ENCODE measurements at regions not wholly inside any gene's neighbourhood (a gene's known extent, or its start where the extent isn't known, plus 50 kb on each side); places are given as distances from the start of the nearest gene placed in this dataset.

GRCh38 chr16:73483076-73483791 is 435.3 kb upstream of the ZFHX3 start:
- peak; percentile 24 for DNase-seq

- no peak for DNase-seq
Measured at GRCh38 chr16:73482310-73482709, 434.4 kb upstream of the ZFHX3 start.

- no peak for DNase-seq
Measured at GRCh38 chr16:73480381-73480780, 432.5 kb upstream of the ZFHX3 start.

GRCh38 chr16:73473713-73474112 is 425.8 kb upstream of the ZFHX3 start:
- DNase-seq, result peak; percentile 22

GRCh38 chr16:73464834-73465233 is 416.9 kb upstream of the ZFHX3 start:
- no peak for DNase-seq

- DNase-seq, result no peak
Measured at GRCh38 chr16:73459586-73459985, 411.7 kb upstream of the ZFHX3 start.

GRCh38 chr16:73457851-73458250 is 409.9 kb upstream of the ZFHX3 start:
- no peak for DNase-seq

GRCh38 chr16:73448970-73449369 is 401.0 kb upstream of the ZFHX3 start:
- no peak for DNase-seq

GRCh38 chr16:73447846-73448245 is 399.9 kb upstream of the ZFHX3 start:
- no peak for DNase-seq

- no peak for DNase-seq
Measured at GRCh38 chr16:73434621-73435020, 386.7 kb upstream of the ZFHX3 start.

- no peak for DNase-seq
Measured at GRCh38 chr16:73433731-73434307, 385.9 kb upstream of the ZFHX3 start.

GRCh38 chr16:73432850-73433730 is 385.2 kb upstream of the ZFHX3 start:
- DNase-seq, result no peak

- no peak for DNase-seq
Measured at GRCh38 chr16:73430138-73430537, 382.2 kb upstream of the ZFHX3 start.

GRCh38 chr16:73428121-73428520 is 380.2 kb upstream of the ZFHX3 start:
- no peak for DNase-seq

- no peak for DNase-seq
Measured at GRCh38 chr16:73427164-73427563, 379.2 kb upstream of the ZFHX3 start.

GRCh38 chr16:73426433-73427160 is 378.7 kb upstream of the ZFHX3 start:
- no peak for DNase-seq

GRCh38 chr16:73420676-73421075 is 372.7 kb upstream of the ZFHX3 start:
- DNase-seq, result no peak

- DNase-seq, result no peak
Measured at GRCh38 chr16:73420244-73420643, 372.3 kb upstream of the ZFHX3 start.

GRCh38 chr16:73418691-73419090 is 370.8 kb upstream of the ZFHX3 start:
- no peak for DNase-seq

GRCh38 chr16:73418051-73418450 is 370.1 kb upstream of the ZFHX3 start:
- DNase-seq, result no peak

- no peak for DNase-seq
Measured at GRCh38 chr16:73415286-73415685, 367.4 kb upstream of the ZFHX3 start.

- no peak for DNase-seq
Measured at GRCh38 chr16:73414638-73415037, 366.7 kb upstream of the ZFHX3 start.
